ENCODE measurements at regions not wholly inside any gene's neighbourhood (a gene's known extent, or its start where the extent isn't known, plus 50 kb on each side); places are given as distances from the start of the nearest gene placed in this dataset.

- Histone ChIP-seq H3K9me2 (ENCODE audit: insufficient read depth, low read length) (no peaks in the 10 kb centered on the region), H3K79me2 (ENCODE audit: insufficient read depth, low read depth, low read length) (no peaks in the 10 kb centered on the region), H3K9me3 (ENCODE audit: low read length) (no peaks in the 10 kb centered on the region), H3K4me1 (ENCODE audit: insufficient read depth, low read length, poor library complexity, severe bottlenecking) (no peaks in the 10 kb centered on the region), H3K4me2 (ENCODE audit: low read length) (no peak overlapping the region), H3K4me3 (ENCODE audit: low read depth, low read length, poor library complexity, severe bottlenecking) (no peak overlapping the region), H3K36me3 (ENCODE audit: insufficient read depth, low read length) (no peaks in the 10 kb centered on the region), H3K27ac (ENCODE audit: low read depth, low read length, poor library complexity, severe bottlenecking) (no peak overlapping the region), H4K20me1 (ENCODE audit: insufficient read depth, low read length) (no peaks in the 10 kb centered on the region), H2AFZ (ENCODE audit: low read length) (no peak overlapping the region)
- BruUV-seq (replicated peaks): no TSS peak
- TF ChIP-seq EZH2phosphoT487 (IDR thresholded peaks at IDR 0.05; ENCODE audit: borderline replicate concordance, low read depth, low read length): no peak
- TF ChIP-seq, protein P1, sequence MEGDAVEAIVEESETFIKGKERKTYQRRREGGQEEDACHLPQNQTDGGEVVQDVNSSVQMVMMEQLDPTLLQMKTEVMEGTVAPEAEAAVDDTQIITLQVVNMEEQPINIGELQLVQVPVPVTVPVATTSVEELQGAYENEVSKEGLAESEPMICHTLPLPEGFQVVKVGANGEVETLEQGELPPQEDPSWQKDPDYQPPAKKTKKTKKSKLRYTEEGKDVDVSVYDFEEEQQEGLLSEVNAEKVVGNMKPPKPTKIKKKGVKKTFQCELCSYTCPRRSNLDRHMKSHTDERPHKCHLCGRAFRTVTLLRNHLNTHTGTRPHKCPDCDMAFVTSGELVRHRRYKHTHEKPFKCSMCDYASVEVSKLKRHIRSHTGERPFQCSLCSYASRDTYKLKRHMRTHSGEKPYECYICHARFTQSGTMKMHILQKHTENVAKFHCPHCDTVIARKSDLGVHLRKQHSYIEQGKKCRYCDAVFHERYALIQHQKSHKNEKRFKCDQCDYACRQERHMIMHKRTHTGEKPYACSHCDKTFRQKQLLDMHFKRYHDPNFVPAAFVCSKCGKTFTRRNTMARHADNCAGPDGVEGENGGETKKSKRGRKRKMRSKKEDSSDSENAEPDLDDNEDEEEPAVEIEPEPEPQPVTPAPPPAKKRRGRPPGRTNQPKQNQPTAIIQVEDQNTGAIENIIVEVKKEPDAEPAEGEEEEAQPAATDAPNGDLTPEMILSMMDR (conservative IDR thresholded peaks at IDR 0.05; ENCODE audit: low read length): no peak
- CTCF ChIA-PET (ENCODE audit: unreplicated experiment): no interaction called here
- intact Hi-C loops (cut with micrococcal nuclease; ENCODE audit: unreplicated experiment): no loop called here
- POLR2A ChIA-PET: interaction anchor here (0.5 to 0.7 kb wide), 2 partner anchors 165 to 760 kb away, joined by 3 read pairs; no protein-coding TSS in a partner anchor
- no peak for DNase-seq (ENCODE audit: low spot score)
These were observed 351.4 kb downstream of the MDFIC start for GRCh38 chr7:115273139-115273772.

DNA sequence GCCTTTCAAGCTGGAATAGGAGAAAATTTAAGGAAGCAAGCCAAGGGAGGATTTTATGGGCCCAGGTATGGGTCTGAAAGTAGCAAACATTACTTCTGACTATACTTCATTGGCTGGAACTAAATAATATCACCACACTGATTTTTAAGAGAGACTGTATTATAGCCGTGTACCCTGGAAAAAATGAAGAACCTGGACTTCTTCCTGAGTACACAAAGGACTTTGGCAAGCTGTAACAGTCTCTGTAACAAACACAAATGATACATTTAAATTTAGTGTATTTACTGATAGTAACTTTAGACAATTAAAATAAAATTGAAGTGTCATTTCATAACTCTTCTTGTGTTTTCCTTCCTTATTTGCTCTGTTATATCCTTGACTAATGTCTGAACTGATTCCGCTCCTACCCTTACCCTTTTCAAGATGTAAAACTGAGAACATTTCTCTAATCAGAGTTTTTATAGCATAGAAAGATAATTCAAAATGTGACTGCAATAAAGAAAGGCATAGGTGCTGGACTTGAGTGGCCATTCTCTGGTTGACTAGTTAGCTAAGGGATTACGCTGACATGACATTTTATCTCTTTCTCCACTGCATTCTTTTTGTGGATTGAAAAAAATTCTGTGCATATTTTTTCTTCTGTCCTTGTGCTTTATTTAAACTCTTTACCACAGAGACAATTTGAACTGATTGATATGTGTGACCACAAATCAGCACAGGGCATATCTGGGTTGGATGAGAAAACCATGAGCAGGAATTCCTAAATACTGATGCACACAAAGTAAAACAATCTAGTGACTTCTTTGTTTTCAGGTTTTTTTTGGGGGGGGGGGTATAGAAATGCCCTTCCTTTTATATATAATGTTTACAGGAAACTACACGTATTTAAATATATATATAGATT is 349.7 kb downstream of the MDFIC start:
- Histone ChIP-seq H3K36me3 (ENCODE audit: insufficient read depth, low read length) (no peaks in the 10 kb centered on the region), H3K4me2 (ENCODE audit: low read length) (no peak overlapping the region), H3K79me2 (ENCODE audit: insufficient read depth, low read depth, low read length) (no peaks in the 10 kb centered on the region), H3K27ac (ENCODE audit: low read depth, low read length, poor library complexity, severe bottlenecking) (no peak overlapping the region), H3K9me2 (ENCODE audit: insufficient read depth, low read length) (no peaks in the 10 kb centered on the region), H2AFZ (ENCODE audit: low read length) (no peak overlapping the region), H3K4me1 (ENCODE audit: insufficient read depth, low read length, poor library complexity, severe bottlenecking) (no peaks in the 10 kb centered on the region), H4K20me1 (ENCODE audit: insufficient read depth, low read length) (no peaks in the 10 kb centered on the region), H3K9me3 (ENCODE audit: low read length) (no peaks in the 10 kb centered on the region), H3K4me3 (ENCODE audit: low read depth, low read length, poor library complexity, severe bottlenecking) (no peak overlapping the region)
- DNase-seq (ENCODE audit: low spot score): no peak
- intact Hi-C loops (cut with micrococcal nuclease; ENCODE audit: unreplicated experiment): no loop called here
- TF ChIP-seq, protein P1 (conservative IDR thresholded peaks at IDR 0.05; ENCODE audit: low read length): no peak
- no peak for TF ChIP-seq EZH2phosphoT487 (IDR thresholded peaks at IDR 0.05; ENCODE audit: borderline replicate concordance, low read depth, low read length)
- ChIA-PET CTCF (ENCODE audit: unreplicated experiment) (no interaction called here), POLR2A (no interaction called here)
- no TSS peak for BruUV-seq (replicated peaks)

GRCh38 chr7:115269486-115269885 is 347.6 kb downstream of the MDFIC start:
- H3K9me2 ChIP-seq (ENCODE audit: insufficient read depth, low read length): no peaks in the 10 kb centered on the region
- H3K27ac ChIP-seq (ENCODE audit: low read depth, low read length, poor library complexity, severe bottlenecking): no peak overlapping the region
- POLR2A ChIA-PET: no interaction called here
- no peak overlapping the region for H3K4me2 ChIP-seq (ENCODE audit: low read length)
- H3K9me3 ChIP-seq (ENCODE audit: low read length): no peaks in the 10 kb centered on the region
- intact Hi-C loops (cut with micrococcal nuclease; ENCODE audit: unreplicated experiment): no loop called here
- H3K4me3 ChIP-seq (ENCODE audit: low read depth, low read length, poor library complexity, severe bottlenecking): no peak overlapping the region
- H3K79me2 ChIP-seq (ENCODE audit: insufficient read depth, low read depth, low read length): no peaks in the 10 kb centered on the region
- no peaks in the 10 kb centered on the region for H3K4me1 ChIP-seq (ENCODE audit: insufficient read depth, low read length, poor library complexity, severe bottlenecking)
- TF ChIP-seq, protein P1 (conservative IDR thresholded peaks at IDR 0.05; ENCODE audit: low read length): no peak
- no peak for TF ChIP-seq EZH2phosphoT487 (IDR thresholded peaks at IDR 0.05; ENCODE audit: borderline replicate concordance, low read depth, low read length)
- H3K36me3 ChIP-seq (ENCODE audit: insufficient read depth, low read length): no peaks in the 10 kb centered on the region
- DNase-seq (ENCODE audit: low spot score): no peak
- CTCF ChIA-PET (ENCODE audit: unreplicated experiment): no interaction called here
- no peaks in the 10 kb centered on the region for H4K20me1 ChIP-seq (ENCODE audit: insufficient read depth, low read length)
- no peak overlapping the region for H2AFZ ChIP-seq (ENCODE audit: low read length)
- BruUV-seq (replicated peaks): no TSS peak
